ENCODE measurements at regions not wholly inside any gene's neighbourhood (a gene's known extent, or its start where the extent isn't known, plus 50 kb on each side); places are given as distances from the start of the nearest gene placed in this dataset.

GRCh38 chr5:124377386-124377785, 369.1 kb downstream of the ZNF608 start:
- no peak for DNase-seq (ENCODE audit: low spot score)

GRCh38 chr5:124373883-124374282, 372.6 kb downstream of the ZNF608 start:
- no peak for DNase-seq (ENCODE audit: low spot score)

GRCh38 chr5:124372457-124372856, 374.0 kb downstream of the ZNF608 start:
- no peak for DNase-seq (ENCODE audit: low spot score)

- DNase-seq (ENCODE audit: low spot score): no peak
Measured at GRCh38 chr5:124371111-124371706, 375.2 kb downstream of the ZNF608 start.

GRCh38 chr5:124370601-124371000, 375.8 kb downstream of the ZNF608 start:
- DNase-seq (ENCODE audit: low spot score): no peak

- no peak for DNase-seq (ENCODE audit: low spot score)
Measured at GRCh38 chr5:124365361-124365801, 381.1 kb downstream of the ZNF608 start.

GRCh38 chr5:124355928-124356327, 390.5 kb downstream of the ZNF608 start:
- no peak for DNase-seq (ENCODE audit: low spot score)

- DNase-seq (ENCODE audit: low spot score): no peak
Measured at GRCh38 chr5:124353016-124353415, 393.4 kb downstream of the ZNF608 start.

GRCh38 chr5:124352312-124352711, 394.1 kb downstream of the ZNF608 start:
- no peak for DNase-seq (ENCODE audit: low spot score)

GRCh38 chr5:124349931-124350330, 396.5 kb downstream of the ZNF608 start:
- no peak for DNase-seq (ENCODE audit: low spot score)

GRCh38 chr5:124343451-124343867, 403.0 kb downstream of the ZNF608 start:
- DNase-seq (ENCODE audit: low spot score): no peak

- no peak for DNase-seq (ENCODE audit: low spot score)
Measured at GRCh38 chr5:124342986-124343385, 403.5 kb downstream of the ZNF608 start.

GRCh38 chr5:124342584-124342983, 403.9 kb downstream of the ZNF608 start:
- no peak for DNase-seq (ENCODE audit: low spot score)

- DNase-seq (ENCODE audit: low spot score): peak; percentile 35
Measured at GRCh38 chr5:124342027-124342471, 404.4 kb downstream of the ZNF608 start.

- DNase-seq (ENCODE audit: low spot score): peak; percentile 48
Measured at GRCh38 chr5:124341066-124341858, 405.2 kb downstream of the ZNF608 start.

GRCh38 chr5:124337996-124338395, 408.4 kb downstream of the ZNF608 start:
- DNase-seq (ENCODE audit: low spot score): no peak

- DNase-seq (ENCODE audit: low spot score): no peak
Measured at GRCh38 chr5:124333298-124333979, 413.0 kb downstream of the ZNF608 start.

GRCh38 chr5:124332273-124332672, 414.2 kb downstream of the ZNF608 start:
- no peak for DNase-seq (ENCODE audit: low spot score)

- no peak for DNase-seq (ENCODE audit: low spot score)
Measured at GRCh38 chr5:124330595-124331220, 415.7 kb downstream of the ZNF608 start.

- no peak for DNase-seq (ENCODE audit: low spot score)
Measured at GRCh38 chr5:124328201-124328600, 418.2 kb downstream of the ZNF608 start.

- DNase-seq (ENCODE audit: low spot score): no peak
Measured at GRCh38 chr5:124318661-124319060, 427.8 kb downstream of the ZNF608 start.

GRCh38 chr5:124317451-124317850, 429.0 kb downstream of the ZNF608 start:
- DNase-seq (ENCODE audit: low spot score): no peak

Measured in Ammon's horn (tissue), 1 donor.